Activated CD8-positive, alpha-beta memory T cell treated with anti-CD3 and anti-CD28 coated beads, Interleukin-2, amount 50 U/mL, for 48 hours (primary cell): ENCODE measurements at regions not wholly inside any gene's neighbourhood (a gene's known extent, or its start where the extent isn't known, plus 50 kb on each side); places are given as distances from the start of the nearest gene placed in this dataset.
"Not testable (repeated sequence)": the region's sequence is repeated elsewhere in the genome, so short reads cannot be mapped to it uniquely, and the experiment has no call there.

Source experiments
- DNase-seq: peaks from one replicate; pipeline ENCODE4 v3.0.0-alpha.2; 2020

- DNase-seq, result not testable (repeated sequence)
Observed at GRCh38 chr2:208811885-208812284, 405.3 kb downstream of the PTH2R start.

GRCh38 chr2:208819190-208819589 lies 412.6 kb downstream of the PTH2R start:
- DNase-seq, result no peak

GRCh38 chr2:208820014-208820688 lies 413.6 kb downstream of the PTH2R start:
- DNase-seq, result no peak

DNA sequence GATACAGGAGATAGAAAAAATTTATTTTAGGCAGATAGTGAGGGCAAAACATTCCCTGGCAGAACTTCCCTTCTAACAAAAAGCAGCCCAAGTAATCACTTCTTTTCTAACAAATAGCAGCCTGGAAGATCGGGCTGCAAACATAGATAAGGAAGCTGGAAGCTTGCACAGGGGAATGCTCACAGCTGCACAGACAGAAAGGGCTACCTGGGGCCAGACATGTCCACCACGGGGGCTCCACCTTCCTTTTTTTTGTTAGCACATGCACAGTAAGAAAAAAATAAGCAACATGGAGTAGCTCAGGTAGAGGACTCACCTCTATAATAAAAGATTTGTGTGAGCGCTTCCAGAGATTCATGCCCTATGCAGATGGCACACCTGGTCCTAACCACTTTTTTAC lies 420.5 kb downstream of the PTH2R start:
- no peak for DNase-seq

- DNase-seq, result no peak
Observed at GRCh38 chr2:208827549-208828221, 421.1 kb downstream of the PTH2R start.

GRCh38 chr2:208830203-208830602 lies 423.6 kb downstream of the PTH2R start:
- no peak for DNase-seq

GRCh38 chr2:208847651-208848050 lies 441.1 kb downstream of the PTH2R start:
- DNase-seq, result no peak

DNA sequence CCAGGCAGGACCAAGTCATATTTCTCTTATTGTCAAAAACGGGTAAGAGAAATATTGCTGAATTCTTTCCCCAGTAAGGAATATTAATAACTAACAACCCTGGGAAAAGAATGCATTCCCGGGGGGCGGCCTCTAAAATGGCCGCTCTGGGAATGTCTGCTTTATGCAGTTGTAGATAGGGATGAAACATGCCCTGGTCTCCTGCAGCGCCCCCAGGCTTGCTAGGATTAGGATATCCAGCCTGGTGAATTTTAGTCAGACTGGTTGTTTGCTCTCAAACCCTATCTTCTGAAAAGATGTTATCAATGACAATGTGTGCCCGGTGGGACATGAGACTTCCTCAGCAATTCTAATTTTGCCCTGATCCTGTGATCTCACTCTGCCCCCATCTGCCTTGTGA lies 448.1 kb downstream of the PTH2R start:
- DNase-seq, result no peak

- no peak for DNase-seq
Observed at GRCh38 chr2:208867374-208867773, 460.8 kb downstream of the PTH2R start.

DNA sequence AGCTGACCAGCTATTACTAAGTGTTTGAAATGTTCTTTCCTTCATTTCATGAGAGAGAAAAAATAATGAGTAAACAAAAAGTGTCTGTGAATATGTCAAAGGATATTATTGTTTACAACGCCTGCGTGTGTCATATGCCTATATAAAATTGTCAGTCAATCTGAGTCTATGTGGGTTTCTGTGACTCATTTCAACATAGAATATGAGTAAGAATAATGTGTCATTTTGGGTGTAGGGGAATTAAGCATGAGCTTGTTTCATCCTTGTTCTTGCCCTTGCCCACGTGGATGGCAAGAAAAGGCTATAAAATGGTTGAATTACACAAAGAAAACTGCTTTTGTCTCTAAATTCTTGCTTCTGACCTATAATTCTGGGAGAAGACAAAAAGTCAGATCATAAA lies 466.0 kb downstream of the PTH2R start:
- no peak for DNase-seq

DNA sequence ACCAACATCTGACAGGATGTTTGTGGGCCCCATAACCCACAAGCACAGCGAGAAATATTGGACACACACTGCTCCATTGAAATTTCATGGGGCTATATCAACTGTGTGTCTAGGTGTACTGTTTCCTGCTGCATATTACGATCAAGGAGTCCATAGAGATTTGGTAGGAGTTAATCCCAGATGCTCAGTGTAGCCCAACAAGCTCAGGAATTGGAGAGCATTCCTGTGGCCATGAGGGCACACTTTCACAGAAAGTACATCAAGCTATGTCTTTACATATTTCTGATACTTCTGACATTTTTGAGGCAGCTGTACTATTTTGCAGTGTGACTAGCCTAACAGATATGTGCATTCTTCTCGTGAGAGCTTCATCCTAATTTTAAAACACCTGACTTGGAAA lies 473.1 kb downstream of the PTH2R start:
- no peak for DNase-seq

DNA sequence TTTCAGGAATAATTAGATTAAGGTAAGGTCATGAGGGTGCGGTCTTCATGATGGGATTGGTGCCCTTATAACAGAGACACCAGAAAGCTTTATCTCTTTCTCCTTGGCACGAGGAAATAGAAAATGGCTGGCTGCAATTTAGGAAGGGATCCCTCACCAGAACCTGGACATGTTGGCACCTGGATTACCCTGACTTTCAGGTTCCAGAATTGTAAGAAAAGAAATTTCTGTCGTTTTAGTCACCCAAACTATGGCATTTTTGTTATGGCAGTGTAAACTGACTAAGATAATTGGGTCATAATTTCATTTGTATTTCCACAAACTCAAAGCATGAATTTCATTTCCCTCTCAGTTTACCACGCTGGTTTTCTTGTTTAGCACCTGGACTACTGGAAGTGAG lies 473.6 kb downstream of the PTH2R start:
- DNase-seq, result no peak

DNA sequence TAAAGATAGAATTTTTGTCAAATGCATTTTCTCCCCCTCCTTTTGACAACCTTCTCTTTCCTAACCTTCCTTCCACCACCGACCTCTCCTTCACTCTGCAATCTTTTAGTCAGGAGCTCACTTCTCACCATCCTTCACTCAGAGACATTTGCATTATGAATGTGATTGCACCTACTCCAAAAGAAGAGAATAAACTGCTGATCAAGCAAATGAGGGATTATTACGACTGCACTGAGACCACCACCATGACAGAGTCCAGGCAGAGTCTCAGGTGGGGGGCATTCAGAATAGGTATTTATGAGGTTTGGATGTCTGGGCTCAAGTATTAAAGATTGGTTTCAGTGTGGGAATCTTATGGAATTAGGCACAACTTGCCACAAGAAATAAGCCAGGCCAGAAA lies 483.9 kb downstream of the PTH2R start:
- DNase-seq, result no peak

DNA sequence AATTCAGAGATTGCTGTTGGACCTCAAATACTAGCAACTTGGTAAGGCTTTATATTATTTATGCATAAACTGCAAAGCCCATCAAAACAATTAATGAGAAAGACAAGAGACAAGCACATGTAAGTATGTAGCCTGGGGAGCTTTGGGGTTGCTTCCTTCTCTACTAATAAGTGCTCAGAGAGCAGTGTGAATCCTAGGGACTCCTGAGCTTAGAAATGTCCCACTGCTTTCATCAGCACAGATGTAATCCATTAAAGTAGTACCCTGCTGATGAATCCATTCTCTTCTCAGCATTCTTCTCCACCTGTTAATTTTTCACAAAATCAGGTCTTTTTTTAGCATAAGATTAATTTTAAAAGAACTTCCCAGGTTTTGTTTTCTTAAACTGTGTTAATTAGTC lies 485.6 kb downstream of the PTH2R start:
- no peak for DNase-seq

DNA sequence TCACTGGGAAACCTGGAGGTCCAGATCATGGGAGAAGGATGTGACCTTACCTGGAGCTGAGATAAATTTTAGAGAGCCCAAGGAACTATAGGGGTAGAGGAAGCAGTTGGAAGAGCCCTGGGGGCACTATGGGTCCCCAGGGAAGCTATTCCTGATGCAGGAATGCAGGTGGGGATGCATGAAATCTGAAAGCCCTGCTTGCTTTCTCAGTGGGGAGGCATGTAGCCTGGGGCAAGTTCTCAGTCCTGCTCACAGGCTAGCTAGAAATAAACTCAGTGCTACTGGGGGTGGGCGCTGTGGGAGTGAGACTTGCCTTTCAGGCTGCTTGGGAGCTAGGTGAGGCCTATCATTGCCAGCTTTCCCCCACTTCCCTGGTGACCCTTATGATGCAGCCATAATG lies 499.7 kb downstream of the PTH2R start:
- no peak for DNase-seq

- no peak for DNase-seq
Observed at GRCh38 chr2:208915401-208915800, 508.4 kb upstream of the MAP2 start.

DNA sequence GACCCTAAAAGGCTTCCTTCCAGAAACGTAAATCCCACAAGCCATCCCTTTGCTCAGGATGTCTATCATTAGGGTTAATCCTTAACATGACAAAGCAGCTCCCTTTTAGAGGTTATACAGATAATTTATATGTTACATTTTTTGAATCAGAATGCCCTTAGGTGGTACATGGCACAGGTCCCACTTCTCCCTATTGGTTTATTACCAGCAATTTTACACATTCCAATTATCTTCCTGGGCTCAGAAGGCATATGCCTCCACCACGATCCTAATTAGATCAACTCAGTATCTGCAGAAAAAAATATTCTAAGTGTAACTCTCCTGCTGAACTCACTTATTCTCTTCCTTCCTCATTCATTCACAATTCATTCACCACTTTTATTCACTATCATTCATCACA lies 507.0 kb upstream of the MAP2 start:
- DNase-seq, result no peak

DNA sequence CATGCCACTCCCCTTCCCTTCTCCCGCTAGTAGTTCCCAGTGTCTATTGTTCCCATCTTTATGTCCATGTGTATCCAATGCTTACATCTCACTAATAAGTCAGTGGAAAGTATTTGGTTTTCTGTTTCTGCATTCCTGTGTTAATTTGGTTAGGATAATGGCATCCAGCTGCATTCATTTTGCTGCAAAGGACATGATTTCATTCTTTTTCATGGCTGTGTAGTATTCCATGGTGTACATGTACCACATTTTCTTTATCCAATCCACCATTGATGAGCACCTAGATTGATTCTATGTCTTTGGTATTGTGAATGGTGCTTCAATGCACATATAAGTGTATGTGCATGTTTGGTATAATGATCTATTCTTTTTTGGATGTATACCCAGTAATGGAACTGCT lies 502.5 kb upstream of the MAP2 start:
- DNase-seq, result not testable (repeated sequence)

GRCh38 chr2:208927867-208928266 lies 496.0 kb upstream of the MAP2 start:
- no peak for DNase-seq

GRCh38 chr2:208929139-208929864 lies 494.5 kb upstream of the MAP2 start:
- no peak for DNase-seq

DNA sequence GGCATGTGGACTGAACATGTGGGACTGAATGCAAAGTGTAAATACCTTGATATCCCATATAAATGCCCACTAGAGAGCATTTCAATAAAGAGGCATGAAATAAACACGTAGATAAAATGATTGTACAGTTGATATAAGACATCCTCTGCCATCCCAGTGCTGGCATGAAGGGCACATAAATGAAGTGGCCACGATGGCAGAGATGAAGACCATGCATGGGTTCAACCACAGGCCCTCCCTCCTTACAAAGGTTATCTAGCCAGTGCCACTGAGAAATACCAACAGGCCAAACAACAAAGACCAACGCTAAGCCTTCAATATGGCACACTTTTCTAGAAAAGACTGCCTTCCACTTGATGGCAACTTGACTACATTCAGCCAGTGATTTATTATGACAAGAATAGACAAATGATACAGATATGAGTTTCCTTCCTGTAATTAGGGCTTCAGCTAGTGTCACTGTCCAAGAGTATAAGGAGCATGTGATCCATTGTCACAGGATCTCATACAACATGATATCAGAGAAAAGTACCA lies 493.9 kb upstream of the MAP2 start:
- no peak for DNase-seq

GRCh38 chr2:208935531-208935930 lies 488.3 kb upstream of the MAP2 start:
- no peak for DNase-seq

DNA sequence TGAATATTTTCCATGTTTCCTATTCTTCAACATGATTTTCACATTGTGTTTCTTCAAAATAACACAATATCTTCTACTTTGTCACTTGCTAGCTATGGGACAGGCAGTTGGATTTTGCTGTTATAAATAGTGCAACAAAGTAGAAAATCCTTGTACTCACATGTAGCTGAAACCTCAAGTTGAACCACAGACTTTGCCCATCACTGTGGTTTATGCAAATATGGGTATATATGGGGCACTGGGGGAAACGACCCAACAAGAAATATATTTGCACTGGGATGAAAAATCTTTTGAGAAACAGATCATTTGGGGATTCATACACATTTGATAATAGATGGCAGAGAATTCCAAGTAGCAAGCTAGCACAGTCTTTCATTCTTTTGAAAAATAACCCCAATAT lies 486.3 kb upstream of the MAP2 start:
- no peak for DNase-seq

DNA sequence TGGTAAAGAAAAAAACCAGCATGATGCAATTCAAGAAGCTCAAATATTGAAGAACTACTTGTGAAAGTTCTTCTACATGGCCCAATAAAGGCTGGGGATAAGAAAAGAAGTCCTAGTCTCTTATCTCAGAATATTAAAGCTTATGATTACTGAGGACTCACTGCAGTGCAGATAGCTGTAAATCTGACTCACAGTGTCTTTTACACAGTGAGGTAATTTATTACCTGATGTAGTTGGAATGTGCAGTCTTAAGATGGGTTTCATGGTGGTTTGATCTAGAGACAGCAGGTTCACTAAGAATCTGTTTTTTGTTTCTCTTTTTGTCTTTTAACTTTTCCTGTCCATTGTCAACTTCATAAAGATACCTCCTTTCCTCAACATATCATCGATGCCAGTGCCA lies 484.0 kb upstream of the MAP2 start:
- no peak for DNase-seq
